ENCODE measurements at regions not wholly inside any gene's neighbourhood (a gene's known extent, or its start where the extent isn't known, plus 50 kb on each side); places are given as distances from the start of the nearest gene placed in this dataset.

- TF ChIP-seq ZNF565 (CRISPR knock-in tag; conservative IDR thresholded peaks at IDR 0.05; ENCODE audit: low read depth) (no peak), ZNF8 (CRISPR knock-in tag; IDR thresholded peaks at IDR 0.05) (no peak), BACH2 (CRISPR knock-in tag; IDR thresholded peaks at IDR 0.05; ENCODE audit: borderline replicate concordance) (no peak), ESRRG (CRISPR knock-in tag; IDR thresholded peaks at IDR 0.05) (no peak), CREB5 (CRISPR knock-in tag; IDR thresholded peaks at IDR 0.05; ENCODE audit: low read depth) (no peak), PATZ1 (CRISPR knock-in tag; IDR thresholded peaks at IDR 0.05; ENCODE audit: borderline replicate concordance) (no peak), ZNF70 (CRISPR knock-in tag; IDR thresholded peaks at IDR 0.05) (no peak), ZFP30 (CRISPR knock-in tag; IDR thresholded peaks at IDR 0.05) (no peak)
These were observed 130.8 kb upstream of the LARP1 start for GRCh38 chr5:154624341-154624740.
